ENCODE measurements at regions not wholly inside any gene's neighbourhood (a gene's known extent, or its start where the extent isn't known, plus 50 kb on each side); places are given as distances from the start of the nearest gene placed in this dataset.

- no peaks in the 10 kb centered on the region; a peak in 1 of 4 replicates for H3K4me1 Mint-ChIP-seq
- Histone ChIP-seq H3K23ac (ENCODE audit: insufficient read length, low read depth, low read length) (no peak overlapping the region), H2BK15ac (ENCODE audit: low read depth, low read length) (no peak overlapping the region), H3K14ac (ENCODE audit: insufficient read depth, low read length) (no peak overlapping the region), H3K4me1 (ENCODE audit: insufficient read depth, low read length) (no peaks in the 10 kb centered on the region), H3K27me3 (ENCODE audit: insufficient read depth, low read length) (no peaks in the 10 kb centered on the region), H3K27ac (ENCODE audit: insufficient read length, low read depth, low read length) (no peak overlapping the region), H2BK12ac (ENCODE audit: insufficient read length, low read depth, low read length) (no peak overlapping the region), H3K56ac (ENCODE audit: insufficient read length, low read depth, low read length) (no peak overlapping the region), H2AK5ac (ENCODE audit: insufficient read length, low read length) (no peak overlapping the region), H2BK5ac (ENCODE audit: insufficient read length, low read length) (no peak overlapping the region), H4K8ac (replicated peaks; ENCODE audit: insufficient read length, low read depth, low read length) (no peak overlapping the region), H3K9ac (ENCODE audit: extremely low read depth, insufficient read length, low read length) (no peak overlapping the region), H2BK20ac (ENCODE audit: low read depth, low read length, poor library complexity, severe bottlenecking) (no peak overlapping the region), H3T11ph (ENCODE audit: low read length) (no peak overlapping the region), H3K4me2 (ENCODE audit: insufficient read depth, insufficient read length, low read length) (no peak overlapping the region), H3K23me2 (ENCODE audit: insufficient read length, low read depth, low read length, poor library complexity, severe bottlenecking) (no peaks in the 10 kb centered on the region), H3K79me2 (ENCODE audit: insufficient read depth, low read length) (no peaks in the 10 kb centered on the region), H4K20me1 (ENCODE audit: control insufficient read depth, insufficient read depth, insufficient read length) (no peaks in the 10 kb centered on the region), H2AFZ (ENCODE audit: low read length) (no peak overlapping the region), H4K91ac (ENCODE audit: insufficient read length, low read depth, low read length) (no peak overlapping the region), H4K5ac (ENCODE audit: insufficient read length, low read depth, low read length) (no peak overlapping the region), H2BK120ac (ENCODE audit: low read depth, low read length, poor library complexity, severe bottlenecking) (no peak overlapping the region), H3K4ac (ENCODE audit: low read depth, low read length) (no peak overlapping the region), H3K18ac (ENCODE audit: insufficient read length, low read depth, low read length) (no peak overlapping the region), H3K79me1 (ENCODE audit: insufficient read depth, low read depth, low read length, poor library complexity, severe bottlenecking) (no peaks in the 10 kb centered on the region), H3K9me3 (ENCODE audit: control insufficient read depth, low read depth, low read length) (no peaks in the 10 kb centered on the region)
- H3K27me3 Mint-ChIP-seq (ENCODE audit: low read depth): no peaks in the 10 kb centered on the region
- no peak overlapping the region for H3K4me3 Mint-ChIP-seq
- H3K27ac Mint-ChIP-seq: no peak overlapping the region
- TF ChIP-seq CTCF (conservative IDR thresholded peaks at IDR 0.05): no peak
- no peaks in the 10 kb centered on the region for H3K9me3 Mint-ChIP-seq
- no peaks in the 10 kb centered on the region for H3K36me3 Mint-ChIP-seq (ENCODE audit: insufficient read depth in 1 of 3, low read depth in 3 of 3)
- no peak for DNase-seq
Measured at GRCh38 chr6:92714346-92714745, 705.0 kb downstream of the EPHA7 start.

Measured in H9 (cell line).